Fibroblast of gingiva (primary cell): ENCODE measurements at regions not wholly inside any gene's neighbourhood (a gene's known extent, or its start where the extent isn't known, plus 50 kb on each side); places are given as distances from the start of the nearest gene placed in this dataset.

ENCODE experiments used
- DNase-seq: peaks from one replicate; pipeline ENCODE4 v3.0.0-alpha.2; 2011; ENCODE audit warnings: low read depth

DNA sequence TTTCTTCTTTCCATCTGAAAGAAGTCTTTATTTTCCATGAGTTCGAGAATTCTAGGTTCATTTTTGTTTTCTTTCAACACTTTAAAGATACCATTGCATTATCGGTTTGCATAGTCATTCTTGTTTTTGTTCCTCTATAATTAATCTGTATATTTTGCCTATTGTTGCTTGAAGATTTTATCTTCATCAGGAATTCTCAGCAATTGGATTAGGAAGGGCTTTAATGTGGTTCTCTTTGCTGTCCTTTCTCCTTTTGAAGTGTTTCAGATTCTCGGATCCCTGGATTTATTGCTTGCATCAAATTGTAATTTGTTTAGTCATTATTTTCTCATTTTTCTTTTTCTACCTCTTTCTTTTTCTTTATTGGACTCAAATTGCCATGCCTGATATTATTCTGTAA lies 609.8 kb downstream of the TLR4 start:
- DNase-seq = no peak

GRCh38 chr9:118316831-118317343 lies 612.7 kb downstream of the TLR4 start:
- no peak for DNase-seq

DNA sequence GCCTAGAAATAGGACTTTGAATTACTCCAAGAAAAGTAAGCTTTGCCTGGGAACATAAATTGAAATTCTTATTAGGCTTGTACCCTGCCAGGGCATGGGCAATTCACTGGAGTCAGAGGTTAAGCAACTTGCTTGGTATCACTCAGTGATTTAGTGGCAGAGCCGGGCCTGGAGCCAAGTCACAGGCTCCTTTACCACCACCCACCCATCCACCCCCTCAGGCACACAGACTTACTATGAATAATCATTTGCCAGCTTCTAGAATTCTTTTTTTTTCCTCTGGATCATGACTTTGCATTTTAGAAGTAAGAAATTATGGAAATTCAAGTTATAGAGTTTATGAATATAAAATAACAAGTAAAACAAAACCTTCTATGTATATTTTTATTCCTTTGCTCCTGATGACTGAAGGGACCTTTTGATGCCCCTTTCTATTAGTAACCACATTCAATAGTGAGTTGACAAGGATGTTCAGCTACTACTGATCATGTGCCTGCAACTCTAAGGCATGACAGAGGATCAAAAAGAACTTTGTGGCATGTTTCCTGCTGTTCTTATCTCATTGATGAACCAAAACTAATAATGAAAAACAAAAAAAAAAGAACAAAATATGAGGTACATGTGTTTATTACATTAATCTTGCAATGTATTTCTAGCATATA lies 614.7 kb downstream of the TLR4 start:
- no peak for DNase-seq

DNA sequence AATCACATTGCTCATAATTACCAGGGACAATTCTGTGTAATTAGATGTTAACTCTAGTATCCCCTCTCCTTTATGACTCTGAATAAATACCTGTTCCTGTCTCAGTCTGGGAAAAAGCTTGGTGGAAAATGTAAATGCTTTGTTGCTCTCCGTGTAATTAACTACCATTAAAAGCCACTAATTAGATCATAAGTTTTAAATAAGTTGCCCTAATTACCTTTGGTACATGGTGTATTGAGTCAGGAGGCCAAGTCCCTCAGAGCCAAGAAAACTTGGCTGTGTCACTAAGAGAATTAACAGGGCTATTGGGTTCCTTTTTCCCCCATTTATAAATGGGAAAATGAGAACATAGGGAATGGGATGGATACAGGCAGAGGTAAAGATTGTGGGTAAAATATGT lies 617.6 kb downstream of the TLR4 start:
- no peak for DNase-seq

GRCh38 chr9:118324706-118325105 lies 620.5 kb downstream of the TLR4 start:
- no peak for DNase-seq

DNA sequence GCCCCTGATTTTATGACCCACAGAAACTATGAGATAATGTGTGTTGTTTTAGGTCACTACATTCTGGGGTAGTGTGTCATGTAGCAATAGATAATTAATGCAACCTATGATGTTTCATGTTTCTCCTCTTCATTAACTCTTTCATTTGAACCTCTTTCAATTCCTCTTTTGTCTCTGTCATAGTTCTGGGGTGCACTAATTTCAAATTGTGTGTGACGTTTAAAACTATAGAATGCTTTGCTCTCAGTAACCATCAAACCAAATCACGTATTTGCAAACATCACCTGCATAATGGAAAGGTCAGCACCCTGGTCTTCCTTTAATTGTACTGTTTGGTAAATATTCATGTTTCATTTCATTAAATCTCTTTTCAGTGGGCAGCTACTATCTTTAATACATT lies 621.6 kb downstream of the TLR4 start:
- no peak for DNase-seq

DNA sequence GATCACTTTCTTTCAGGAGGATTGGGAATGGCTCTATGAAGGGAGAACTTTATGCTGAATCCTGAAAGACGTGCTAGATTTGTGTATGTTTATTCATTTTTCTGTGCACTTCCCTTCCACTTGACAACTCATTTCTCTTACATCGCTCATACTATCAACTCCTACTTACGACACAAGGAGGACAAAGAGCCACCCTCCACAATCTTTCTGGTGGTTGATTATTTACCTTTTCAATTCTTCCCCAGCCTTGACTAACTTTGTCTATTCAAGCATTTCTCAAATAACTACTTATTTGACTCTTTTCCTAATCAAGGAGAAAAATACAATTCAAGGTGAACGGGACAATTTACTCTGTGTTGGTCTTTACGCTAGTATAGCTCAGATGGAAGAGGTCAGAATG lies 622.1 kb downstream of the TLR4 start:
- no peak for DNase-seq

DNA sequence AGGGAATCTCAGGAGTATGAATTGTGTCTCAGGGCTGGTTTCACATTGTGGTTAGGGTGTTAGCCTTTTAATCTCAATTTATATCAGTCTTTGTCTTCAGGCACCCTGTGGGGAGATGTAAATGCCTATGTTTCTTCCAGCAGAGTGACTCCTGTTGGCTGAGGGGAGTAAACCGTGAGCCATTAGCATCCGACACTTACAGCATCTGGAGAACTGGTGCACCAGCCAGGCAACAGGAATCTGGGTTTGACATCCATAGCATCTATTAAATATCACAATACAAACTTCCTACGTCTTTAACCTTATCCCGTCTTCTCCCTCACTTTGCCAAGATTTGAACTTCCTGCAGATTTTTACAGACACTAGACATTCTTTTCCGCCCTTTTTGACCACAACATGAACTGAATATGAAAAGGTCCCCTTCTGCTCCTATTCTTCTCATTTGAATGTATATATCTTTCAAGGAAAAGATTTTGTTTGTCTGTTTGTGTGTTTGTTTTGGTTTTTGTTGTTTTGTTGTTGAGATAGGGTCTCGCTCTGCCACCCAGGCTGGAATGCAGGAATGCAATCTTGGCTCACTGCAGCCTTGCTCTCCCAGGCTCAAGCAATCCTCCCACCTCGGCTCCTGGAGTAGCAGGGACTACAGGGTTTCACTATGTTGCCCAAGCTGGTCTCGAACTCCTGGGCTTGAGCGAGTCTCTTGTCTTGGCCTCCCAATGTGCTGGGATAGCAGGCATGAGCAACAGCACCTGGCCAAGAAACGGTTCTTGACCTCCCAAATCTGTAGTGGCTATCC lies 626.2 kb downstream of the TLR4 start:
- no peak for DNase-seq

- DNase-seq = peak; percentile 1
Observed at GRCh38 chr9:118331622-118332045, 627.4 kb downstream of the TLR4 start.

DNA sequence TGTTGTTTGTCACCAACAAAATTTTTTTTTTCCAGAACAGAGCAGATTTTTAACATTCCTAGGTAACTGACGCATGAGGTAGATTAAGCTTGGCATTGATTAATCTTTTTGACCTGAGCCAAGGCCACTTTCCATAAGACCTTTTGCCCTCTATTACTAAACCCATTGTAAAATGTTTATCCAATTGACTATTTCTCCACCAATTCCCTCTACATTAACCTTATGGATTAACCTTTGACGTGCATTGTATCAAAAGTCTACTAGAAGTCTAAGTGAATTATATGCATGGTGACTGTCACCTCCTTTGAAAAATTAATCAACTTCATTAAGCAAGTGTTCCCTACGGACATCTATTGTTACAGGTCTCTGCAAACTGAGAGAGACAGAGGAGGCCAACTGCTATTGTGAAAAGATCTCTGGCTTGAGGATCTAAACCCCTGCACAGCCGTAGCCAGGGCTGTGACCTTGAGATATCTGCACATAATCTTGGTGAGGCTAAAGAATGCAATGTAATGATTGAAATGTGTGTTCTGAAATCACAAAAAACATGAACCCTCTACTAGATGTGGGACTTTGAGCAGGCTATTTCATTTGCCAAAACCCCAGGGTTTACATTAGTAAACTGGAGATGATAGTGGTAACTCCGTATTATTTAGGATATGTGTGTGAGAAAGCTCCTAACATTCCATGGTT lies 632.2 kb downstream of the TLR4 start:
- DNase-seq = no peak

DNA sequence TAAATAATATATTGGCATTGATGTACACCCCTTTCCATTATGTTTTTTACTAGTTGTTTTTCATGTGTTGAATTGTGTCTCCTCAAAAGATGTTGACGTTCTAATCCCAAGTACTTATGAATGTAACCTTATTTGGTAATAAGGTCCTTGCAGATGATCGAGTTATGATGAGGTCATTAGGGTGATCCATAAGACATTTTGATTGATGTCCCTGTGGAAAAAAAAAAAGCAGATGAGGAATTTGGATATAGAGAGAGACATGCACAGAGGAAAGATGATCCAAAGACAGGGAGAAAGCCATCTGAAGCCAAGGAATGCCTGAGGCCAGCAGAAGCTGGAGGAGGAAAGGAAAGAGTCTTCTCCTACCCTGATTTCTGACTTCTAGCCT lies 632.7 kb downstream of the TLR4 start:
- DNase-seq = no peak

- DNase-seq = no peak
Observed at GRCh38 chr9:118360036-118360435, 655.8 kb downstream of the TLR4 start.

DNA sequence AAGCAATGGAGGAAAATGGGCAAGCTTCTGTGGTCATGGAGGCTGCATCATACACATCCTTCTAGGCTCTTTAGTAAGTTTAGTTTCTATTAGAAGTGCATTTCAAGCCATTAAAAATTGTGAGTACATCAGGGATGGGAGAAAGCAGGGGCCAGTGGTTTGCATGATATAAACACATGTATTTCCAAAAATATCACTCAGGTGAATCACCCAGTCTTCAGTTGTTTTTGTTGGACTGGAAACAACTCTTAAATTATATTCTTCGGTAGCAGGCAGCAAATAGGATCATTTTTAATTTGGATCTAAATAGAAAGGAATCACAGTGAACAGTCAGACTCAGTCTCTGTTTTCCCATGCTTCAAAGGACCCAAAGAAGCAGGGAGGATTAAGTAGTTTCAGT lies 657.9 kb downstream of the TLR4 start:
- DNase-seq = no peak

DNA sequence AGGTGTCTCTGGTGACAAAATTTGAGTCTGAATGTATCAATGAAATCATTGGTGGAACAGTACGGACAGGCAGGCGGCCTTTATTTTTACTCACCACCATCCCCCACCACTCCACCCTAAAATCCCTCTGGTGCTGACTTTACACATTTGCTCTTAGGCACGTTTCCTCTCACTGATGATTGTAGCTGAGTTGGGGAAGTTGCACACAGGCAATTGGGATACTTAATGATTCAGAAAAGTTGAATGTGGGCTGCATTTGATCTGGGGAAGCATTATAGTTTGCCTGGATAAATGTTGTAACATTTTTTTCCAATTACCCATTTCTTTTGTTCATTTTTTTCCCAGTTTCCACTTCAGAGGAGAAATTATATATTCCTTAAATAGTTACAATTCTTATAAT lies 658.4 kb downstream of the TLR4 start:
- no peak for DNase-seq

DNA sequence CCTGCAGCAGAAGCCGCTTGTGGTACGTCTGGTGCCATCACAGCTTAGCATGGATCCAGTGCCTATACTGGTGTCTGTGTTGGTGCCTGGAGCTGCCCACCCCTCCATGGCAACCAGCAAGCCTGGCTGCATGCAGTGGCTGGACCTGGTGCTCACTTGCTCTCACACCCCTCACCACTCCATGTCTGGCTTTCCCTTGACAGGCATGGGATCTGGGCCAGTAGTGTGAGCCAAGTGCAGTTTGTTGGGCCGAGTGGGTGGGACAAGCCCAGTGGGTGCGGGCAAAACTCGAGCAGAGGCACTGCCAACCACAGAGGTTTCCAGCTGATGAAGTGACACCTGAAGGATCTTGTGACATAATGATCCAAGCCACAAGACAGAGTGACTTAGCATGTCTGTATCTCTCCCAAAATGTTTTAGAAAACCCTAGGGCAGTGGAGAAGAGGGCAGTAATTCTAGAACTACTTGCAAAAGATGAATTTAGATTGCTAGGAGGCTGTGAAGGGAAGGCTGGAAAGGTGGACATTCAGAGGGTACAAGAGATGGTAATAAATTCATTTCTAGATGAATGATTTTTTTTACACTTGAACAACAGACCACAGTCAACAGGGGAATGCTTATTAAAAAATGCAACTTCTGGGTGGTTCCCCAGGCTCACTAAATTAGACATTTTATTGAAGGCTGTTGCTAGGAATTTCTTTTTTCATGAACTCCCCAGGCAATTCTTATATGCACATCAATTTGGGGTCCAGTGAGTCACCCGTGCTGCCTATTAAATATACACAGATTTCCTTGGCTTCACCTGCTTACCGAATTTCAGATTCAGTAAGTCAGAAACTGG lies 660.3 kb downstream of the TLR4 start:
- no peak for DNase-seq

DNA sequence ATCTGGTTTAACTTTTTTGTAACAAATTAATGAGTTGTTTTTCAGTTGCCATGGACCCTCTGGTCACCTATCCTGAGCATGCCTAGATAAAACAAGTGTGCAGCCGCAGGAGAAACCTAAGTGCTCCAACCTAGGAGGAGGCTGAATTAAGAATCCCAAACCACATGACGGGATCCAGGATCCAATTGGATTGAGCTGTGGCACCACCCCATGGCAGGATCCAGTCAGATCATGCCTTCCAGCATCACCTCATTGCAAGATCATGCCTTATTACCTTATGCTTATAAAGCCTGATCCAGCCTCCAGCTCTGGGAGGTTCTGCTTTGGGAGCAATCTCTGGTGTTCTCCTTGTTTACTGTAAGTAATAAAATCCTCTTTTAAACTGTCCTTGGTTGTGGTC lies 662.0 kb downstream of the TLR4 start:
- DNase-seq = no peak

- DNase-seq = no peak
Observed at GRCh38 chr9:118367383-118367782, 663.2 kb downstream of the TLR4 start.

DNA sequence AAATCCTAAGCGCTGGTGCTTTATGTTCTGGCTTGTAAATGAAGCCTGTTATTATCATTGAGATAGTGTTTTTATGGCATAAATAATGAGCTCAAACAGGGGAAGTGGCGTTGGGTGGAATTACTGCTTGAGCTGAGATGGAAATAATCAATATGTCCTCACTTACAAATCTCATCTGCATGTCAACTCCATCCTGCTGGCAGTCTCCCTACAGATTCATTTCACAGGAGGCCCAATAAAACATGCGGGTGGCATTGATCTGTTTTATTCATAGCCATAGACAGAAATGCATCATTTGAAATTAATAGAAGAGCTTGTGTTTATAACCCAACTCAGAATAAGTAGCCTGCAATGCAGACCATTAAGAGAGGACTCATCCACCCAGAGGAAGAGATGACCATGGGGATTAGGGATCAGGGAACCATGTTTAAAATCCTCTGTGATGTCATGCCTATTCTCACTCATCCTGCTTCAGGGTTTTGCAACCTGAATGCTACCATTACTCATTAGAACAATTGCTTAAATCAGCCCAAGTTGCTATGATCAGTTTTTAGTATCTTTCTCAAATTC lies 680.4 kb downstream of the TLR4 start:
- DNase-seq = no peak

GRCh38 chr9:118395415-118395814 lies 691.2 kb downstream of the TLR4 start:
- no peak for DNase-seq

- DNase-seq = no peak
Observed at GRCh38 chr9:118401546-118401945, 697.3 kb downstream of the TLR4 start.

GRCh38 chr9:118414676-118415075 lies 710.5 kb downstream of the TLR4 start:
- no peak for DNase-seq
